GM12874 (cell line): ENCODE measurements at regions not wholly inside any gene's neighbourhood (a gene's known extent, or its start where the extent isn't known, plus 50 kb on each side); places are given as distances from the start of the nearest gene placed in this dataset.

Experiments
- TF ChIP-seq, protein P1 (sequence below): IDR thresholded peaks from 2 replicates; pipeline ENCODE4 v1.5.1; 2011; ENCODE audit warnings: low read depth, mild to moderate bottlenecking, control low read depth, low read length, moderate library complexity; ENCODE audit not compliant: insufficient read depth

- TF ChIP-seq, protein P1, sequence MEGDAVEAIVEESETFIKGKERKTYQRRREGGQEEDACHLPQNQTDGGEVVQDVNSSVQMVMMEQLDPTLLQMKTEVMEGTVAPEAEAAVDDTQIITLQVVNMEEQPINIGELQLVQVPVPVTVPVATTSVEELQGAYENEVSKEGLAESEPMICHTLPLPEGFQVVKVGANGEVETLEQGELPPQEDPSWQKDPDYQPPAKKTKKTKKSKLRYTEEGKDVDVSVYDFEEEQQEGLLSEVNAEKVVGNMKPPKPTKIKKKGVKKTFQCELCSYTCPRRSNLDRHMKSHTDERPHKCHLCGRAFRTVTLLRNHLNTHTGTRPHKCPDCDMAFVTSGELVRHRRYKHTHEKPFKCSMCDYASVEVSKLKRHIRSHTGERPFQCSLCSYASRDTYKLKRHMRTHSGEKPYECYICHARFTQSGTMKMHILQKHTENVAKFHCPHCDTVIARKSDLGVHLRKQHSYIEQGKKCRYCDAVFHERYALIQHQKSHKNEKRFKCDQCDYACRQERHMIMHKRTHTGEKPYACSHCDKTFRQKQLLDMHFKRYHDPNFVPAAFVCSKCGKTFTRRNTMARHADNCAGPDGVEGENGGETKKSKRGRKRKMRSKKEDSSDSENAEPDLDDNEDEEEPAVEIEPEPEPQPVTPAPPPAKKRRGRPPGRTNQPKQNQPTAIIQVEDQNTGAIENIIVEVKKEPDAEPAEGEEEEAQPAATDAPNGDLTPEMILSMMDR: no peak
Observed at GRCh38 chr1:106613068-106613467, 443.4 kb upstream of the PRMT6 start.

DNA sequence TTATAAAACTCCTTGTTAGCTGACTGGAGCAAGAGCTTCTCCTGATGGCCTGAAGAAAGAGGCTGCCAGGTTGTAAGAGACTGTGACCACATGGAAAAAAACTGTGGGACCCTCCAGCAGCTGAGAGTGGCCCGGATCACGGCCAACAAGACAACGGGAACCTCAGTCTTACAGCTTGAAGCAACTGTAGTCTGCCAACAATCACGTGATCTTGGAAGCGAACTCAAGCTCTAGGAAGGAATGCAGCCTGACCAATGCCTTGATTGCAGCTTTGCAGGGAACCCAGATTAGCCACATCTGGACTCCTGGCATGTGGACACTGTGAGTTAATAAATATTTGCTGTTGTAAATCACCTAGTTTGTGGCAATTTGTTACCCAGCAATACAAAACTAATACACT, 442.6 kb upstream of the PRMT6 start:
- TF ChIP-seq, protein P1: no peak

DNA sequence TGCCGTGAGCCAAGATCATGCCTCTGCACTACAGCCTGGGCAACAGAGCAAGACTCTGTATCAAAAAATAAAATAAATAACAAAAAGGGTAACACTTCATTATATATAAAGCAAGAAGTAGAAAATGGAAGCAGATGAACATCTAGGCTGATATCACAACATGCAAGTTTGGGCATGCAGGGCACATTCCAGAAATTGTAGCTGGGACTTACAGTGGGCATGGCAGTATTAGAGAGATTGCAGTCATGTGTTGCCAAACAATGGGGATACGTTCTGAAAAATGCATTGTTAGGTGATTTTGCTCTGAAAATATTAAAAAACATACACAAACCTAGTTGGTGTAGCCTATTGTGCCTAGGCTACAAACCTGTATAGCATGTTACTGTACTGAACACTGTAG, 441.0 kb upstream of the PRMT6 start:
- TF ChIP-seq, protein P1: no peak

DNA sequence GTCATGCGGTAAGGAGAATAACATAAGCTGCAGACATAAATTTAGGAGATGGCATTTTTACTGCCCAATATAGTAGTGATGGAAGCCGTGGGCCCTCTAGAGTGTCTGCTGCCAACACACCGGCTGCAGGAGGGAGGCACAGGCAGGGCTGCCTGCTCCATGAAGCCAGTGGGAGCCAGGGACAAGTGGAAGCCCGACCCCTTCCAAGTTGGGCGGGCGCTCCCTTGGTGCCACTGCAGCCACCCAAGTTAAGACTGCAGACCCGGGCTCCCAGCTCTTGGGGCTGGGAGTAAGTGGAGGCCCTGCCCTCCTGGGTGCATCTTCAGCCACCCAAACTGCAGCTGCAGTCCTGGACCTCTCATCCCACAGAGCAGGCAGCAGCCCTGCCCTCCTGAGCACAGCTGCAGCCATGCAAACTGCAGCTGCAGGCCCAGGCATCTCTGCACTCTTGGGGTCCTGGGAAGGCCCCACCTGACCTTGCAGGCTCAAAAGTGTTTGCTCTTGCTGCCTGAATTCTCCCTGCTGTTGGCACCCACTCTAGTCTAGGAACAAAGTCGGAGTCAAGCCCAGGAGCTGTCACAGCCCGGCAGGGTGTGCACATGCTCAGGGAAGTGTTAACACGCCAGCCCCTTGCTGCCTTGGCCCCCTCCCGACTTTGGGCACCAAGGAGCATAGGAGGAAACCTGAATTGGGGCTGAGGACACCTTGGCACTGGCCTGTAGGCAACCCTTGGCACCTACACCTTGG, 437.2 kb upstream of the PRMT6 start:
- TF ChIP-seq, protein P1: no peak

GRCh38 chr1:106619827-106620134, 436.7 kb upstream of the PRMT6 start:
- TF ChIP-seq, protein P1: no peak

GRCh38 chr1:106620521-106620954, 435.9 kb upstream of the PRMT6 start:
- TF ChIP-seq, protein P1: no peak

GRCh38 chr1:106621853-106622252, 434.6 kb upstream of the PRMT6 start:
- TF ChIP-seq, protein P1: no peak
